Naive B cell (primary cell): ENCODE measurements at regions not wholly inside any gene's neighbourhood (a gene's known extent, or its start where the extent isn't known, plus 50 kb on each side); places are given as distances from the start of the nearest gene placed in this dataset.

Experiments used
- ATAC-seq, 2 donors: fragments of 150-1000 bp; cut with Tn5 transposase; 2 replicates each; pipeline ENCODE4 v1.10.0; 2021; ENCODE audit warnings: low read depth in 2 of 2, mild to moderate bottlenecking in 2 of 2, moderate library complexity in 2 of 2
- DNase-seq: peaks from one replicate; pipeline ENCODE4 v3.0.0; 2022
- H3K27ac Mint-ChIP-seq, 6 donors: one replicate each; pipeline ENCODE4 v1.8.0; 2020 to 2022; ENCODE audit warnings: mild to moderate bottlenecking in 6 of 6, mixed read lengths in 6 of 6, moderate library complexity in 5 of 6, inconsistent platforms in 2 of 6
- H3K27me3 Mint-ChIP-seq, 3 donors: one replicate each; pipeline ENCODE4 v1.8.0; 2021 to 2022; ENCODE audit warnings: mixed read lengths in 3 of 3, mild to moderate bottlenecking in 1 of 3
- H3K36me3 Mint-ChIP-seq, 2 donors: one replicate each; pipeline ENCODE4 v1.8.0; 2020 to 2022; ENCODE audit warnings: mixed read lengths in 2 of 2, inconsistent platforms in 1 of 2, mild to moderate bottlenecking in 1 of 2
- H3K4me1 Mint-ChIP-seq, 3 donors: one replicate each; pipeline ENCODE4 v1.8.0; 2020 to 2022; ENCODE audit warnings: mixed read lengths in 3 of 3, inconsistent platforms in 1 of 3, mild to moderate bottlenecking in 1 of 3, moderate library complexity in 1 of 3
- H3K4me3 Mint-ChIP-seq, 8 donors: one replicate each; pipeline ENCODE4 v1.8.0; 2020 to 2022; ENCODE audit warnings: mild to moderate bottlenecking in 8 of 8, mixed read lengths in 8 of 8, moderate library complexity in 8 of 8, inconsistent platforms in 2 of 8
- H3K9me3 Mint-ChIP-seq, 7 donors: one replicate each; pipeline ENCODE4 v1.8.0; 2020 to 2022; ENCODE audit warnings: mixed read lengths in 7 of 7, mild to moderate bottlenecking in 5 of 7, inconsistent platforms in 2 of 7, moderate library complexity in 1 of 7

DNA sequence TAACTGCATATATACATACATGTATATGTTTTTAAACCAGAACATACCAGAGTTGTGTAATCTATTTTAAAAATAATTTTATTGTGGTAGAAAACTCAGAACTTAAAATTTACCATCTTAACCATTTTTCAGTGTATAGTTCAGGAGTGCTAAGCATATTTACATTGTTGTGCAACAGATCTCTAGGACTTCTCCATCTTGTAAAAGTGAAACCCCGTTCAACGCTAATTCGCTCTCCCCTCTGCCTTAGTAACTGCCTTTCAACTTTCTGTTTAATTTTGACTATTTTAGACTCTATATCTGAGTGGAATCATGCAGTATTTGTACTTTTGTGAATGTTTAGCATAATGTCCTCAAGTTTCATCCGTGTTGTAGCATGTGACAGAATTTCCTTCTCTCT is 51.8 kb upstream of the SSR3 start:
- no peaks in the 10 kb centered on the region for H3K36me3 Mint-ChIP-seq
- H3K4me3 Mint-ChIP-seq, result peak overlapping the region; percentile 7 to 89 (median 80)
- ATAC-seq (peak; percentile 71 to 75), DNase-seq (no peak)
- H3K4me1 Mint-ChIP-seq, result peaks cover 10 to 14% (median 10%) of the 10 kb centered on the region in 3 donors
- no peak overlapping the region for H3K27ac Mint-ChIP-seq
- peaks cover 9 to 28% (median 27%) of the 10 kb centered on the region in 3 donors for H3K27me3 Mint-ChIP-seq
- peaks cover 0 to 2% (median 0%) of the 10 kb centered on the region in 7 donors for H3K9me3 Mint-ChIP-seq

DNA sequence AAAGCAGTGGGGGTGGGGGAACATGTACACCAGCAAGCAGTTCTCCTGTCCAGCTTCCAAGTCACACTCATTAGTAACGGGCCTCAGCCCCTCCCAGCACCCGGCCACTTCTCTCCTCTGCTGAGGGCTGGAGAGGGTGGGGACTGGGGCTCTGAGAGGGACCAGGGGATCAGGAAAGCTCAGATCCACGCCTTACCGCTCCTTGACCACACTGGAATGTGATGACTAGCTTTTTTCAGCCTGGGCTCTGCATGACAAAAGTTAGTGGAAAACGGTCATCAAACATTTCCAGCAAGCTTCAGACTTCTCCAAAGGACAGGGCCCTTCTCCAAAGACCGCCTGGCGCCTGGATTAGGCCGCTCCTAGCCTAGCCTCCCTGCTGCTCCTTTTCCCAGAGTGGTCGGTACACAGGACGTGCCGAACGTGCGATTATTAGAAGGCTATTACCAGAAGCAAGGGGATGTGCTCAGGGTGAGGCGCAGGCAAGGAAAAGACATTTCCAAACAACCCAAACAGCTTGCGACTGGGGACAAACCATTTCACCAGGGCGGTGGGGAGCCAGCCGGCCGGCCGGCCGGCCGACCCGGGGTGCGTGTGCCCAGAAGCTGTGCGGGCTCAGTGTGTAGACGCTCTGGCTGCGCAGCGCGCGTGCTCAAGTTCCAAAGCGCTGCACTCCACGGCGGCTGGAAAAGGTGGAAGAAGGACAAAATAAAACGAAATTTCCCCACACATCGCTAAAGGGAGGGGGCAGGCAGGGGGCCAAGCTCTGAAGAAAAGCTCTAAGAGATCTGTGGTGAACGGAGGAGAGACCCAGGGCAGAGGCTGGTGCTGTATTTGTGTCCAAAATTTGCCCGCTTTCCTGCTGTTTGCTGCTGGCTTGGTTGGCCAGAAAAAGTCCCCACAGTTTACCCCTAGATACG is 51.0 kb upstream of the SSR3 start:
- Mint-ChIP-seq H3K4me3 (peak overlapping the region; percentile 76 to 89 (median 82)), H3K27me3 (peaks cover 9 to 28% (median 27%) of the 10 kb centered on the region in 3 donors), H3K27ac (peak overlapping the region in 3 of 6 donors; percentile 25 to 73 (median 62)), H3K36me3 (no peaks in the 10 kb centered on the region), H3K9me3 (peaks cover 0 to 2% (median 0%) of the 10 kb centered on the region in 7 donors), H3K4me1 (peaks cover 10 to 14% (median 10%) of the 10 kb centered on the region in 3 donors)
- DNase-seq (no peak), ATAC-seq (peak; percentile 45 to 47)

GRCh38 chr3:156604642-156605144 is 49.8 kb upstream of the SSR3 start:
- no peaks in the 10 kb centered on the region for H3K36me3 Mint-ChIP-seq
- H3K4me1 Mint-ChIP-seq, result peaks cover 10 to 14% (median 10%) of the 10 kb centered on the region in 3 donors
- no peak for DNase-seq
- peaks cover 9 to 28% (median 27%) of the 10 kb centered on the region in 3 donors for H3K27me3 Mint-ChIP-seq
- H3K27ac Mint-ChIP-seq, result no peak overlapping the region
- no peak overlapping the region for H3K4me3 Mint-ChIP-seq
- ATAC-seq, result no peak
- H3K9me3 Mint-ChIP-seq, result peaks cover 0 to 2% (median 0%) of the 10 kb centered on the region in 7 donors
